AG04449 (cell line): ENCODE measurements at regions not wholly inside any gene's neighbourhood (a gene's known extent, or its start where the extent isn't known, plus 50 kb on each side); places are given as distances from the start of the nearest gene placed in this dataset.

Experiments used
- CTCF ChIA-PET: fragments of 350-600 bp; formaldehyde crosslinking; extraction: SDS; loops from one replicate; lab custom pipeline; 2021; ENCODE audit warnings: antibody characterized with exemption; lab: Yijun Ruan, JAX
- POLR2A ChIA-PET: fragments of 400-600, 350-600 bp; formaldehyde crosslinking; extraction: SDS; loops from one replicate; lab custom pipeline; 2020; ENCODE audit warnings: antibody characterized with exemption, inconsistent platforms; lab: Yijun Ruan, JAX
- DNase-seq: peaks from one replicate; pipeline ENCODE4 v3.0.0-alpha.2; 2010; ENCODE audit warnings: low read depth, low spot score
- H3K4me3 ChIP-seq: 2 replicates; pipeline ENCODE4 v1.5.1; 2011; ENCODE audit warnings: low read depth, mild to moderate bottlenecking, control low read depth, low read length
- TF ChIP-seq, protein P1 (sequence below): IDR thresholded peaks from one replicate; pipeline ENCODE4 v1.5.1; 2011; ENCODE audit warnings: mild to moderate bottlenecking, moderate library complexity, low read length, control low read depth, inconsistent platforms; ENCODE audit not compliant: insufficient read depth; ENCODE audit errors: missing control alignments

DNA sequence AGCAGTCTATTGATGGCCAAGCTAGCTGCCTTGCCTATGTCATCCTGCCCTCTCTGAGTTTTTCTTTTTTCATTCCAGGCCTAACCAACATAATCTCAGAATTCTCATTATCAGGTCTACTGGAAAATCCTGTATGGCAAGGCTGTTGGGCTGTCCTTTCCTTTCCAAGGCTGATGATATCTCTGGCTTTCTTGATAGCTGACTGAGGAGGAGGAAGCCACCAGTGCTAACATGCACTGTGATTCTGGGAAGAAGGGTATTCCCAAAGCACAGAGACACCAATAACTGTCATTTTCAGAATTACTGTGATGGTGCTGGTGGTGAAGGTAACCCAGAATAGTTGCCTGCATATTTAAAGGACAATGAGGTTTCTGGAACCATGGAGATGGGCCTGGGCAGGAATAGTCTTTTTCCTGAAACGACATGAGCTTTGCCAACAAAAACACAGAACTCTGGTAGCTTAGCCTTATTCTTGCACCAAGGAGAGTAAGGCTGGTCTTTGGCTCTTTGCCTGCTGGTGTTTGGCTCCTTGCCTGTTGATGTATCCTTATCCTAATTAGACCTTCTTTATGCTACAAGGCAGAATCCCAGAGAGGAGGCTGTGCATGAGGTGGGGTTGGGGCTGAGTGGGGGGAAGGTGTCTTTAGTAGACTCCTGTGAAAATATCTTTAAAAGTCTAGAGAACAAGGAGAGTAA lies 157.4 kb downstream of the TNFSF18 start:
- no peak overlapping the region for H3K4me3 ChIP-seq
- DNase-seq: no peak
- CTCF ChIA-PET: interaction anchor here (1.3 to 1.9 kb wide), 2 partner anchors 8 to 16 kb away, joined by 3 to 5 read pairs; no protein-coding TSS in a partner anchor
- TF ChIP-seq, protein P1, sequence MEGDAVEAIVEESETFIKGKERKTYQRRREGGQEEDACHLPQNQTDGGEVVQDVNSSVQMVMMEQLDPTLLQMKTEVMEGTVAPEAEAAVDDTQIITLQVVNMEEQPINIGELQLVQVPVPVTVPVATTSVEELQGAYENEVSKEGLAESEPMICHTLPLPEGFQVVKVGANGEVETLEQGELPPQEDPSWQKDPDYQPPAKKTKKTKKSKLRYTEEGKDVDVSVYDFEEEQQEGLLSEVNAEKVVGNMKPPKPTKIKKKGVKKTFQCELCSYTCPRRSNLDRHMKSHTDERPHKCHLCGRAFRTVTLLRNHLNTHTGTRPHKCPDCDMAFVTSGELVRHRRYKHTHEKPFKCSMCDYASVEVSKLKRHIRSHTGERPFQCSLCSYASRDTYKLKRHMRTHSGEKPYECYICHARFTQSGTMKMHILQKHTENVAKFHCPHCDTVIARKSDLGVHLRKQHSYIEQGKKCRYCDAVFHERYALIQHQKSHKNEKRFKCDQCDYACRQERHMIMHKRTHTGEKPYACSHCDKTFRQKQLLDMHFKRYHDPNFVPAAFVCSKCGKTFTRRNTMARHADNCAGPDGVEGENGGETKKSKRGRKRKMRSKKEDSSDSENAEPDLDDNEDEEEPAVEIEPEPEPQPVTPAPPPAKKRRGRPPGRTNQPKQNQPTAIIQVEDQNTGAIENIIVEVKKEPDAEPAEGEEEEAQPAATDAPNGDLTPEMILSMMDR: no peak
- POLR2A ChIA-PET: no interaction called here

DNA sequence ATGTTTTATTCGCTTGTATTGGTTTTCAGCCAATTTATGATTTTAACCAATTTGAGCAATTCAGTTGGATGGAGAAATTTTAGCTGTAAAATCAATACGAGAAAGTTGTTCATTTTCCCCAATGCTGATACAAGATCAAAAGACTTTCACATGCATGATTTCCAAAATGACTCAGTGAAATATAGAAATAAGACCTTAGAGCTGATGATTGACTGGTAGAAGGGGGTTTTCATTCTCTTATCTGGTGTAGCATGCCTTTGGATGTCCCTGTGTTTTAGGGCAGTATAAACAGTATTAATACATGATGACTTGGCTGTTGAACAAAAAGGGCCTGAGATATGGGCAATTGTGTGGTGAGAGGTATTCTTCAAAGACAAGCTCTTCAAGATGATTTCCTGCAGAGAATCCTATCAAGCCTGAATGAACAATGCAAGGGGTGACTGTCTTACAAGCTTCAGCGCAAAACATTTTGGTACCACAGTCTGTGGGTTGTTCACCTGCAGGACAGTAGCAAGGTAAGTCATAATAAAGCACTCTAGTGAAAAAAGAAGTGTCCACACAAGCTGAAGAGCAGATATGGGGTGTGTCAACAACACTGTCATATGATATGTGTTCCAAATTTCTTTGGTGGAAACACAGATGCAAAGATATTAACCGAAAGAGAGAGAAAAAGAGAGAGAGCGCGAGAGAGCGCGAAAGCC lies 156.2 kb downstream of the TNFSF18 start:
- TF ChIP-seq, protein P1: no peak
- ChIA-PET POLR2A (no interaction called here), CTCF (interaction anchor here (1.7 to 1.9 kb wide), 2 partner anchors 9 to 68 kb away, joined by 5 to 7 read pairs; no protein-coding TSS in a partner anchor)
- H3K4me3 ChIP-seq: no peak overlapping the region
- no peak for DNase-seq

GRCh38 chr1:172895050-172895460 lies 155.7 kb downstream of the TNFSF18 start:
- DNase-seq: no peak
- TF ChIP-seq, protein P1: no peak
- ChIA-PET POLR2A (no interaction called here), CTCF (interaction anchor here (1.7 to 1.9 kb wide), 3 partner anchors 8 to 69 kb away, joined by 5 to 7 read pairs (median 5); no protein-coding TSS in a partner anchor)
- H3K4me3 ChIP-seq: no peak overlapping the region

- TF ChIP-seq, protein P1: no peak
- H3K4me3 ChIP-seq: no peak overlapping the region
- CTCF ChIA-PET: interaction anchor here (0.6 to 1.7 kb wide), 3 partner anchors 8 to 70 kb away, joined by 3 to 7 read pairs (median 5); no protein-coding TSS in a partner anchor
- POLR2A ChIA-PET: no interaction called here
- DNase-seq: no peak
These were observed 155.0 kb downstream of the TNFSF18 start for GRCh38 chr1:172895761-172896160.

DNA sequence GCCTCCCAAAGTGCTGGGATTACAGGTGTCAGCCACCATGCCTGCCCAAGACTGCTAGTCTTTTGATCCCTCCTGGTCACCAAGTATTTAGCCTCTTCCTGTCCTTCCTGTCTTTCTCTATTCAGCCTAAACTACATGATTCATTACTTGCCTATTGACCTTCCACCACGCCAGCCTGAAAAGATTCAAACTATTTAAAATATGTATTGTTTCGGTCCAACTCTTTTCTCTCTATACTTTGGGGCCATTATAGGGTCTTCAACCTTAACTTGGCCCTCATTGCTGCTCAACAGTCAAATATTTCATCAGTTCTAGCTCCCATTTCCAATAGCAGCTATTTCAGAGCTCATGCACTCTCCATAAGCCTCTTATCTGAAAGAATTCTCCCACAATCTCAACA lies 153.0 kb downstream of the TNFSF18 start:
- no peak for DNase-seq
- ChIA-PET CTCF (interaction anchor here (1.1 to 1.3 kb wide), 3 partner anchors 11 to 153 kb away, joined by 3 to 4 read pairs (median 3); no protein-coding TSS in a partner anchor), POLR2A (interaction anchor here (1.4 kb wide), 1 partner anchor 12 kb away, joined by 5 read pairs; no protein-coding TSS in a partner anchor)
- TF ChIP-seq, protein P1: no peak
- H3K4me3 ChIP-seq: no peak overlapping the region

DNA sequence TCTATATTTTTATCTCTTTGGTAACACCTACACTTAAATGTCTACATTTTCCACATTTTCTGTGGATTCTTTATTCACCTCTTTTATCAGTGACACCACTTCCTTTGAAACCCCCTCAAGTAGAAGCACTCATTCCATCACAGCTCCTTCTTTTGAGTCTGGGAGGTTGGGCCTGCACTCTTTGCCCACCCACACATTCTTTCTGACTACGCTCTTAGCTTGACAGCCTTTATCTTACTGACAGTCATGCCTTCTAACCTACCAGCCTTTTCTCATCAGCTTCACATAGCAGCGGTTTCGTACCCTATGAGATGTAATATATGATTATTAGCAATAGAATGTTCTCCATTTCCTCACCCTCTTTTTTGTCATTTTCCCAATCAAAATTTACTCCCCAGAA lies 151.9 kb downstream of the TNFSF18 start:
- no peak for DNase-seq
- TF ChIP-seq, protein P1: no peak
- CTCF ChIA-PET: interaction anchor here (0.7 to 1.3 kb wide), 4 partner anchors 10 to 303 kb away, joined by 3 to 4 read pairs (median 3); no protein-coding TSS in a partner anchor
- no peak overlapping the region for H3K4me3 ChIP-seq
- POLR2A ChIA-PET: interaction anchor here (1.4 kb wide), 1 partner anchor 11 kb away, joined by 5 read pairs; no protein-coding TSS in a partner anchor
